H1 (cell line): ENCODE measurements at regions not wholly inside any gene's neighbourhood (a gene's known extent, or its start where the extent isn't known, plus 50 kb on each side); places are given as distances from the start of the nearest gene placed in this dataset.

Source experiments
- CBX5 ChIP-seq: fragments of 300-800, 300-1000 bp; sonication (generic); IDR thresholded peaks from 2 replicates; pipeline ENCODE4 v1.7.1; 2016; ENCODE audit warnings: antibody characterized with exemption, low read length, low read depth
- EGR1 ChIP-seq: IDR thresholded peaks from 2 replicates; pipeline ENCODE4 v1.6.1; 2011; ENCODE audit warnings: low read depth, low read length, borderline replicate concordance
- EP300 ChIP-seq, 2 experiments: IDR thresholded peaks; 1 replicate in 1 of 2; 2 replicates in 1 of 2; pipeline ENCODE4 v1.6.1; 2011 to 2012; ENCODE audit warnings: low read depth in 2 of 2, low read length in 2 of 2, mild to moderate bottlenecking in 2 of 2, borderline replicate concordance in 1 of 2, inconsistent platforms in 1 of 2, moderate library complexity in 1 of 2
- JUND ChIP-seq: IDR thresholded peaks from 2 replicates; pipeline ENCODE4 v1.6.1; 2011; ENCODE audit warnings: mild to moderate bottlenecking, improper control_type of control experiment, low read length
- KDM1A ChIP-seq: fragments of 200-600, 300-600 bp; sonication (generic); IDR thresholded peaks from 2 replicates; pipeline ENCODE4 v1.7.1; 2016; ENCODE audit warnings: mild to moderate bottlenecking, low read length, borderline replicate concordance
- POLR2A ChIP-seq, 2 experiments: IDR thresholded peaks; 1 replicate in 1 of 2; 2 replicates in 1 of 2; pipeline ENCODE4 v1.6.1; 2011; ENCODE audit warnings: low read depth in 2 of 2, low read length in 2 of 2, mild to moderate bottlenecking in 2 of 2; ENCODE audit errors: control extremely low read depth in 1 of 2
- SIN3A ChIP-seq, 2 experiments: IDR thresholded peaks in 1 of 2; conservative IDR thresholded peaks in 1 of 2; 2 replicates each; pipeline ENCODE4 v1.6.1; 2011 to 2012; ENCODE audit warnings: low read length in 2 of 2, improper control_type of control experiment in 1 of 2, low read depth in 1 of 2, mild to moderate bottlenecking in 1 of 2
- SP1 ChIP-seq: IDR thresholded peaks from 2 replicates; pipeline ENCODE4 v1.6.1; 2011; ENCODE audit warnings: low read depth, low read length
- TBP ChIP-seq: IDR thresholded peaks from 2 replicates; pipeline ENCODE4 v1.6.1; 2011; ENCODE audit warnings: low read depth, low read length, improper control_type of control experiment
- TF ChIP-seq, protein P1 (sequence below), 3 experiments: IDR thresholded peaks; 1 replicate in 2 of 3; 2 replicates in 1 of 3; pipeline versions ENCODE4 v1.5.1 to v1.6.1; 2011; ENCODE audit warnings: low read length in 3 of 3, mild to moderate bottlenecking in 3 of 3, inconsistent platforms in 2 of 3, low read depth in 1 of 3, moderate library complexity in 1 of 3; ENCODE audit not compliant: insufficient read depth in 1 of 3; ENCODE audit errors: control extremely low read depth in 1 of 3
- TF ChIP-seq, protein P2 (sequence below): IDR thresholded peaks from 2 replicates; pipeline ENCODE4 v1.6.1; 2012; ENCODE audit warnings: inconsistent platforms

DNA sequence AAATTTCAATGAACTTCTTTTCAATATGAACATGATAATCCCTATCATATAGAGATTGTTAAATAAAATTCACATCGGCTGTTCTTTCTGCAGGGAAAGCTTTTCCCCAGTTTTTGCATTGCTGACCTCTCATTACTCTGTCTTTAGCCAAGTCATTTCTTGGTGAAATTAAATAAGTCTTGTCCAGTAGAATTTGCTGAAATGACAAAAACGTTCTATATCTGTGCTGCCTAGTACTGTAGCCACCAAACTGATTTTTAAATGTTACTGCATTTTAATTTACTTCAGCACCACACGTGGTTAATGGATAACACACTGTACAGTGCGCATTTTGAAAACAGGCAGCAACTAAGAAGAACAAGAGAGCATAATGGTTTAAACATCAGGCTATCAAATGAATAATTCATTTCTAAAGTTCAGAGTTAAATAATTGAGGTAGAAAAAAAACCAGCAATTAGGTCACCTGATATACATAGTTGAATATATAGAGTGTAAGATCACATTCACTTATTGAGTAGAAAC, 178.9 kb downstream of the LIG4 start:
- TF ChIP-seq SIN3A (conservative IDR thresholded peaks at IDR 0.05 in 1 of 2, IDR thresholded peaks at IDR 0.05 in 1 of 2; ENCODE audit: low read depth in 1 of 2, low read length in 2 of 2) (no peak), CBX5 (no peak), SP1 (no peak), TBP (no peak), POLR2A (IDR thresholded peaks at IDR 0.05; ENCODE audit: control extremely low read depth in 1 of 2, low read depth in 2 of 2, low read length in 2 of 2) (no peak), JUND (no peak), EGR1 (no peak), KDM1A (no peak), EP300 (IDR thresholded peaks at IDR 0.05; ENCODE audit: borderline replicate concordance in 1 of 2, low read depth in 2 of 2, low read length in 2 of 2) (no peak)
- TF ChIP-seq, protein P1, sequence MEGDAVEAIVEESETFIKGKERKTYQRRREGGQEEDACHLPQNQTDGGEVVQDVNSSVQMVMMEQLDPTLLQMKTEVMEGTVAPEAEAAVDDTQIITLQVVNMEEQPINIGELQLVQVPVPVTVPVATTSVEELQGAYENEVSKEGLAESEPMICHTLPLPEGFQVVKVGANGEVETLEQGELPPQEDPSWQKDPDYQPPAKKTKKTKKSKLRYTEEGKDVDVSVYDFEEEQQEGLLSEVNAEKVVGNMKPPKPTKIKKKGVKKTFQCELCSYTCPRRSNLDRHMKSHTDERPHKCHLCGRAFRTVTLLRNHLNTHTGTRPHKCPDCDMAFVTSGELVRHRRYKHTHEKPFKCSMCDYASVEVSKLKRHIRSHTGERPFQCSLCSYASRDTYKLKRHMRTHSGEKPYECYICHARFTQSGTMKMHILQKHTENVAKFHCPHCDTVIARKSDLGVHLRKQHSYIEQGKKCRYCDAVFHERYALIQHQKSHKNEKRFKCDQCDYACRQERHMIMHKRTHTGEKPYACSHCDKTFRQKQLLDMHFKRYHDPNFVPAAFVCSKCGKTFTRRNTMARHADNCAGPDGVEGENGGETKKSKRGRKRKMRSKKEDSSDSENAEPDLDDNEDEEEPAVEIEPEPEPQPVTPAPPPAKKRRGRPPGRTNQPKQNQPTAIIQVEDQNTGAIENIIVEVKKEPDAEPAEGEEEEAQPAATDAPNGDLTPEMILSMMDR (IDR thresholded peaks at IDR 0.05; ENCODE audit: control extremely low read depth in 1 of 3, insufficient read depth in 1 of 3, low read depth in 1 of 3, low read length in 3 of 3) = no peak
- TF ChIP-seq, protein P2, sequence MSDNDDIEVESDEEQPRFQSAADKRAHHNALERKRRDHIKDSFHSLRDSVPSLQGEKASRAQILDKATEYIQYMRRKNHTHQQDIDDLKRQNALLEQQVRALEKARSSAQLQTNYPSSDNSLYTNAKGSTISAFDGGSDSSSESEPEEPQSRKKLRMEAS = no peak
